Naive thymus-derived CD4-positive, alpha-beta T cell (primary cell): ENCODE measurements at regions not wholly inside any gene's neighbourhood (a gene's known extent, or its start where the extent isn't known, plus 50 kb on each side); places are given as distances from the start of the nearest gene placed in this dataset.

ENCODE experiments used
- ATAC-seq: fragments of 150-1000 bp; cut with Tn5 transposase; 2 replicates; pipeline ENCODE4 v1.10.0; 2021; ENCODE audit warnings: mild to moderate bottlenecking, moderate library complexity
- CTCF ChIA-PET: fragments of 350-600 bp; sonication (Branson Sonifier 250); formaldehyde crosslinking; loops from one replicate; lab custom pipeline; 2021; ENCODE audit warnings: antibody characterized with exemption; lab: Charles Lee
- POLR2A ChIA-PET: fragments of 350-600 bp; sonication (Branson Sonifier 250); formaldehyde crosslinking; loops from one replicate; lab custom pipeline; 2021; ENCODE audit warnings: antibody characterized with exemption, inconsistent platforms; lab: Charles Lee
- DNase-seq, 9 donors: peaks; one replicate each; pipeline versions ENCODE4 v3.0.0 to v3.0.0-alpha.2; 2020 to 2022; ENCODE audit warnings: mixed read lengths in 1 of 9
- H3K27ac ChIP-seq: one replicate; pipeline ENCODE4 v1.7.0; 2013; ENCODE audit warnings: mild to moderate bottlenecking, low read depth, low read length, moderate library complexity
- H3K27me3 ChIP-seq, 2 donors: one replicate each; pipeline ENCODE4 v1.7.0; 2013; ENCODE audit warnings: low read length in 2 of 2, mild to moderate bottlenecking in 2 of 2, moderate library complexity in 2 of 2; ENCODE audit not compliant: control insufficient read depth in 2 of 2, insufficient read depth in 2 of 2
- H3K36me3 ChIP-seq, 3 experiments: 1 replicate in 2 of 3; 2 replicates in 1 of 3; pipeline ENCODE4 v1.7.0; 2013; ENCODE audit warnings: low read length in 3 of 3, mild to moderate bottlenecking in 3 of 3, moderate library complexity in 1 of 3; ENCODE audit not compliant: insufficient read depth in 3 of 3, control insufficient read depth in 2 of 3
- H3K4me1 ChIP-seq, 2 donors: one replicate each; pipeline ENCODE4 v1.7.0; 2013; ENCODE audit warnings: low read length in 2 of 2, mild to moderate bottlenecking in 2 of 2, moderate library complexity in 1 of 2; ENCODE audit not compliant: control insufficient read depth in 2 of 2, insufficient read depth in 2 of 2
- H3K4me3 ChIP-seq: 2 replicates; pipeline ENCODE4 v1.7.0; 2013; ENCODE audit warnings: mild to moderate bottlenecking, low read length
- H3K9me3 ChIP-seq, 3 experiments: 1 replicate in 2 of 3; 2 replicates in 1 of 3; pipeline ENCODE4 v1.7.0; 2013; ENCODE audit warnings: low read length in 3 of 3; ENCODE audit not compliant: control insufficient read depth in 2 of 3
- H3K27ac Mint-ChIP-seq, 9 donors: one replicate each; pipeline ENCODE4 v1.8.0; 2020 to 2022; ENCODE audit warnings: mixed read lengths in 9 of 9, mild to moderate bottlenecking in 8 of 9, moderate library complexity in 5 of 9, inconsistent platforms in 2 of 9
- H3K27me3 Mint-ChIP-seq, 5 donors: one replicate each; pipeline ENCODE4 v1.8.0; 2021 to 2022; ENCODE audit warnings: mixed read lengths in 5 of 5, mild to moderate bottlenecking in 1 of 5
- H3K36me3 Mint-ChIP-seq, 5 donors: one replicate each; pipeline ENCODE4 v1.8.0; 2020 to 2022; ENCODE audit warnings: mixed read lengths in 5 of 5, mild to moderate bottlenecking in 3 of 5, inconsistent platforms in 1 of 5
- H3K4me1 Mint-ChIP-seq, 7 donors: one replicate each; pipeline ENCODE4 v1.8.0; 2020 to 2022; ENCODE audit warnings: mixed read lengths in 7 of 7, mild to moderate bottlenecking in 3 of 7, inconsistent platforms in 1 of 7
- H3K4me3 Mint-ChIP-seq, 10 donors: one replicate each; pipeline ENCODE4 v1.8.0; 2020 to 2022; ENCODE audit warnings: mild to moderate bottlenecking in 10 of 10, mixed read lengths in 10 of 10, moderate library complexity in 6 of 10, inconsistent platforms in 2 of 10
- H3K9me3 Mint-ChIP-seq, 11 donors: one replicate each; pipeline ENCODE4 v1.8.0; 2020 to 2022; ENCODE audit warnings: mixed read lengths in 11 of 11, mild to moderate bottlenecking in 4 of 11, inconsistent platforms in 1 of 11, moderate library complexity in 1 of 11
- intact Hi-C, 2 donors: fragments of 100-400 bp; cut with micrococcal nuclease; formaldehyde crosslinking; loops; one replicate each; pipeline ENCODE4 v1.15.1; 2023

DNA sequence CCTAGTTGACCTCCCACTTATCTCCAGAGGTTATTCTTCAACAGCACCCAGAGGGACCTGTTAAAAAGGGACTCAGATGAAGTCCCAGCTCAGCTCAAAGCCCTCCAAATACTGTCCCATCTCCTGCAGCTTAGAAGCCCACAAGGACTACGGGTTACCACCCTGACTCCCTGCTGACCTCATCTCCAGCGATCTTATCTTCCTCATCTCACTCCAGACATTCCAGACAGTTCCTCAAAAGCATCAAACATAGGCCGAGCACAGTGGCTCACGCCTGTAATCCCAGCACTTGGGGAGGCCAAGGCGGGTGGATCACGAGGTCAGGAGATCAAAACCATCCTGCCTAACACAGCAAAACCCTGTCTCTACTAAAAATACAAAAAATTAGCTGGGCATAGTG lies 263.8 kb upstream of the TLE4 start:
- Mint-ChIP-seq H3K27me3 (peaks cover 0 to 16% (median 0%) of the 10 kb centered on the region in 5 donors), H3K4me3 (no peak overlapping the region), H3K4me1 (no peaks in the 10 kb centered on the region), H3K27ac (no peak overlapping the region), H3K36me3 (no peaks in the 10 kb centered on the region), H3K9me3 (no peaks in the 10 kb centered on the region)
- no peaks in the 10 kb centered on the region for H3K27me3 ChIP-seq
- ChIA-PET CTCF (interaction anchor here (0.7 kb wide), 1 partner anchor 580 kb away, joined by 4 read pairs; no protein-coding TSS in a partner anchor), POLR2A (no interaction called here)
- H3K4me3 ChIP-seq, result no peak overlapping the region
- H3K27ac ChIP-seq, result no peak overlapping the region
- intact Hi-C loops, result no loop called here
- H3K9me3 ChIP-seq, result no peaks in the 10 kb centered on the region
- no peaks in the 10 kb centered on the region for H3K4me1 ChIP-seq
- ATAC-seq (no peak), DNase-seq (no peak)
- H3K36me3 ChIP-seq, result no peaks in the 10 kb centered on the region

DNA sequence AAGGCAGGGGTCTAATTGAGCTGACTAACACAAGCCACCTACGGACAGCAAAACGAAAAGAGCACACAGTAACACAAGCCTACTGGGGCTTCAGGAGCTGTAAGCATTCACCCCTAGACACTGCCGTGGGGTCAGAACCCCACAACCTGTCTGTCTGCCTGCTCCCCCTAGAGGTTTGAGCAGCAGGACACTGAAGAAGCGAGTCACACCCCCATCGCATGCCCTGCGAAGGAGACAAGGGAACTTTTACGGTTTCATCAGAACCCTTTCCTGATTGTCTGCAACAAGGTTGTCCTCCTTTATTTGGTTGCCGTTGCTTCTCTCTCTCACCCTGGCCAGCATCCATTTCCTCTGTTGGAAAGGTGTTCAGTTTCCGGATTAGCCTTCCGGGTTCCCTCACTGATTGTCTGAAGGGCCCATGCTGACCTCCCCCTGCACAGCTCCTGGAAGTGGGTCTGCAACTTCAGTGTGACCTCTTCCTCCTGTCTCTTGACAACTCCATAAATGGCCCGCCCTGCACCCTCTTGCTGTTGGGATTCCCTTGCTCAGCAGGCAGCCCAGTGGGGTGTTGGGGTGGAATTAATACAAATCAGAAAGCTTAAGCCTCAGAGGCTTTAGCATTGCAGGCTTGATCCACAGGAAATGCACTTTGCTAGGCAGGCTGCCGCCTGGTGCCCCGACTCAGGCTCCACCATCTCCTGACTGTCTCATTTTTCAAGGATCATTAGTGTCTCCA lies 258.9 kb upstream of the TLE4 start:
- Mint-ChIP-seq H3K36me3 (no peaks in the 10 kb centered on the region), H3K4me3 (no peak overlapping the region), H3K27ac (no peak overlapping the region), H3K27me3 (peaks cover 0 to 33% (median 9%) of the 10 kb centered on the region in 5 donors), H3K9me3 (peaks cover 0 to 1% (median 0%) of the 10 kb centered on the region in 11 donors), H3K4me1 (no peaks in the 10 kb centered on the region)
- no peaks in the 10 kb centered on the region for H3K9me3 ChIP-seq
- ATAC-seq (no peak), DNase-seq (no peak)
- H3K27me3 ChIP-seq, result no peaks in the 10 kb centered on the region
- intact Hi-C loops, result no loop called here
- ChIA-PET POLR2A (no interaction called here), CTCF (no interaction called here)
- no peaks in the 10 kb centered on the region for H3K4me1 ChIP-seq
- no peak overlapping the region for H3K4me3 ChIP-seq
- no peaks in the 10 kb centered on the region for H3K36me3 ChIP-seq
- no peak overlapping the region for H3K27ac ChIP-seq

DNA sequence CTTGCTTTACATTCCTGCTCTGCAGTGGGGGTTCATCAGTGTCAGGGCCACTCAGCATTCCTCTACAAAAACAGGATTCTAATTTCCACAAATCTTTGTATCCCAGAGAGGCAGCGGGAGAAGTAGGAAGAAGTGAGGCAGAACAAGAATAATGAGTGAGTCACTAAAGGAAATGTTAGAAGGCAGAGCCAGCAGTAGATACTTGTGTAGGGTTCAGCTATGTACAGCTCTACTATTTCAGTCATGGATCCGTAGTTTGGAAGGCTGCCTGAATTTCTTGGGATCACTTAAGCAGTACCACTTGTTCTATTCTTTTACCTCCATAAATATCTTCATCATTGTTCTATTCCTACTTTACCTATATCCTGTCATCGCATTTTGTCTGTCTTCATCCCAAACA lies 246.3 kb upstream of the TLE4 start:
- no peaks in the 10 kb centered on the region for H3K9me3 ChIP-seq
- H3K27me3 ChIP-seq, result no peaks in the 10 kb centered on the region
- intact Hi-C loops, result no loop called here
- DNase-seq, result no peak
- no peak overlapping the region for H3K27ac Mint-ChIP-seq
- H3K4me1 Mint-ChIP-seq, result no peaks in the 10 kb centered on the region
- H3K4me1 ChIP-seq, result no peaks in the 10 kb centered on the region
- peaks cover 0 to 8% (median 0%) of the 10 kb centered on the region in 5 donors for H3K27me3 Mint-ChIP-seq
- peaks cover 0 to 5% (median 0%) of the 10 kb centered on the region in 11 donors for H3K9me3 Mint-ChIP-seq
- H3K4me3 Mint-ChIP-seq, result no peak overlapping the region
- H3K4me3 ChIP-seq, result no peak overlapping the region
- H3K36me3 Mint-ChIP-seq, result no peaks in the 10 kb centered on the region
- ChIA-PET CTCF (no interaction called here), POLR2A (no interaction called here)
- no peak overlapping the region for H3K27ac ChIP-seq
- H3K36me3 ChIP-seq, result no peaks in the 10 kb centered on the region
- ATAC-seq, result no peak

GRCh38 chr9:79329861-79330260 lies 241.9 kb upstream of the TLE4 start:
- Histone ChIP-seq H3K27me3 (no peaks in the 10 kb centered on the region), H3K4me1 (no peaks in the 10 kb centered on the region), H3K27ac (no peak overlapping the region), H3K36me3 (no peaks in the 10 kb centered on the region), H3K4me3 (no peak overlapping the region), H3K9me3 (no peaks in the 10 kb centered on the region)
- Mint-ChIP-seq H3K4me3 (no peak overlapping the region), H3K27me3 (peaks cover 0 to 5% (median 0%) of the 10 kb centered on the region in 5 donors), H3K36me3 (no peaks in the 10 kb centered on the region), H3K27ac (no peak overlapping the region), H3K9me3 (peaks cover 0 to 2% (median 0%) of the 10 kb centered on the region in 11 donors), H3K4me1 (no peaks in the 10 kb centered on the region)
- POLR2A ChIA-PET, result no interaction called here
- intact Hi-C loops, result no loop called here
- ATAC-seq (no peak), DNase-seq (no peak)
- CTCF ChIA-PET, result no interaction called here

GRCh38 chr9:79334001-79334400 lies 237.8 kb upstream of the TLE4 start:
- Mint-ChIP-seq H3K4me3 (no peak overlapping the region), H3K27me3 (peaks cover 0 to 13% (median 0%) of the 10 kb centered on the region in 5 donors), H3K4me1 (no peaks in the 10 kb centered on the region), H3K36me3 (no peaks in the 10 kb centered on the region), H3K9me3 (peaks cover 0 to 24% (median 6%) of the 10 kb centered on the region in 11 donors), H3K27ac (no peak overlapping the region)
- ATAC-seq (no peak), DNase-seq (no peak)
- ChIA-PET CTCF (no interaction called here), POLR2A (no interaction called here)
- Histone ChIP-seq H3K27me3 (no peaks in the 10 kb centered on the region), H3K4me1 (no peaks in the 10 kb centered on the region), H3K36me3 (no peaks in the 10 kb centered on the region), H3K9me3 (peaks cover 0 to 10% (median 0%) of the 10 kb centered on the region in 3 experiments), H3K4me3 (no peak overlapping the region), H3K27ac (no peak overlapping the region)
- intact Hi-C loops, result no loop called here

GRCh38 chr9:79334711-79335110 lies 237.1 kb upstream of the TLE4 start:
- ATAC-seq (no peak), DNase-seq (no peak)
- no peaks in the 10 kb centered on the region for H3K4me1 ChIP-seq
- no peak overlapping the region for H3K27ac Mint-ChIP-seq
- H3K4me3 ChIP-seq, result no peak overlapping the region
- no peak overlapping the region for H3K4me3 Mint-ChIP-seq
- CTCF ChIA-PET, result no interaction called here
- no peaks in the 10 kb centered on the region for H3K36me3 ChIP-seq
- intact Hi-C loops, result no loop called here
- H3K9me3 ChIP-seq, result peaks cover 0 to 10% (median 0%) of the 10 kb centered on the region in 3 experiments
- POLR2A ChIA-PET, result no interaction called here
- H3K27me3 ChIP-seq, result no peaks in the 10 kb centered on the region
- peaks cover 0 to 24% (median 6%) of the 10 kb centered on the region in 11 donors for H3K9me3 Mint-ChIP-seq
- no peak overlapping the region for H3K27ac ChIP-seq
- peaks cover 0 to 13% (median 0%) of the 10 kb centered on the region in 5 donors for H3K27me3 Mint-ChIP-seq
- no peaks in the 10 kb centered on the region for H3K4me1 Mint-ChIP-seq
- no peaks in the 10 kb centered on the region for H3K36me3 Mint-ChIP-seq

- intact Hi-C loops, result no loop called here
- Mint-ChIP-seq H3K4me1 (no peaks in the 10 kb centered on the region), H3K36me3 (no peaks in the 10 kb centered on the region), H3K27ac (no peak overlapping the region), H3K27me3 (peaks cover 0 to 13% (median 0%) of the 10 kb centered on the region in 5 donors), H3K4me3 (no peak overlapping the region), H3K9me3 (peaks cover 0 to 24% (median 6%) of the 10 kb centered on the region in 11 donors)
- no peak for DNase-seq
- no peak for ATAC-seq
- H3K9me3 ChIP-seq, result peaks cover 0 to 10% (median 0%) of the 10 kb centered on the region in 3 experiments
- no peaks in the 10 kb centered on the region for H3K36me3 ChIP-seq
- H3K4me3 ChIP-seq, result no peak overlapping the region
- H3K27me3 ChIP-seq, result no peaks in the 10 kb centered on the region
- no peak overlapping the region for H3K27ac ChIP-seq
- POLR2A ChIA-PET, result no interaction called here
- CTCF ChIA-PET, result no interaction called here
- no peaks in the 10 kb centered on the region for H3K4me1 ChIP-seq
Observed at GRCh38 chr9:79335987-79336386, 235.8 kb upstream of the TLE4 start.
